Activated naive CD8-positive, alpha-beta T cell treated with anti-CD3 and anti-CD28 coated beads, Interleukin-2, amount 50 U/mL, for 16 hours (primary cell): ENCODE measurements at regions not wholly inside any gene's neighbourhood (a gene's known extent, or its start where the extent isn't known, plus 50 kb on each side); places are given as distances from the start of the nearest gene placed in this dataset.
"Not testable (repeated sequence)": the region's sequence is repeated elsewhere in the genome, so short reads cannot be mapped to it uniquely, and the experiment has no call there.

Experiments used
- DNase-seq: peaks from one replicate; pipeline ENCODE4 v3.0.0-alpha.2; 2020; ENCODE audit warnings: low read depth, low spot score

DNA sequence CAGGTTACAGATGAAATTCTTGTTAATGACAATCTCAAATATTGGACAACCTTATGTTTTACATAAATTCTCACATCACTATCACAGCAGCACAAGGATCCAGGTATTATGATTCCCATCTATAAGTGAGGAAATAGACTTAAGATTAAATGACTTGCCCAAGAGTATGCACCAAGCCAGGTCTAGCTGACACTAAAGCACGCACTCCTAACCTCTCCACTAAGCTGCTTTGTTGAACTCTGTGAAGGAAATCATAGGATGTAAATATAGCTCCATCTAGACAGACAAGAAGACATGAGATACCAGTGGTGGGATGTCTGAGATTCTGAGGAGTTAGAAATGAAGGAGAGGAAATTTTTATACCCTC lies 87.9 kb downstream of the PHLDA1 start:
- DNase-seq: no peak

DNA sequence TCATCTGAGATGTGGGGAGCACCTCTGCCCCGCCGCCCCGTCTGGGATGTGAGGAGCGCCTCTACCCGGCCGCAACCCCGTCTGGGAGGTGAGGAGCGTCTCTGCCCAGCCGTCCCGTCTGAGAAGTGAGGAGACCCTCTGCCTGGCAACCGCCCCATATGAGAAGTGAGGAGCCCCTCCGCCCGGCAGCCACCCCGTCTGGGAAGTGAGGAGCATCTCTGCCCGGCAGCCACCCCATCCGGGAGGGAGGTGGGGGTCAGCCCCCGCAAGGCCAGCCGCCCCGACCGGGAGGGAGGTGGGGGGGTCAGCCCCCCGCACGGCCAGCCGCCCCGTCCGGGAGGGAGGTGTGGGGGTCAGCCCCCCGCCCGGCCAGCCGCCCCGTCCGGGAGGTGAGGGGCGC lies 89.9 kb downstream of the PHLDA1 start:
- DNase-seq: not testable (repeated sequence)

DNA sequence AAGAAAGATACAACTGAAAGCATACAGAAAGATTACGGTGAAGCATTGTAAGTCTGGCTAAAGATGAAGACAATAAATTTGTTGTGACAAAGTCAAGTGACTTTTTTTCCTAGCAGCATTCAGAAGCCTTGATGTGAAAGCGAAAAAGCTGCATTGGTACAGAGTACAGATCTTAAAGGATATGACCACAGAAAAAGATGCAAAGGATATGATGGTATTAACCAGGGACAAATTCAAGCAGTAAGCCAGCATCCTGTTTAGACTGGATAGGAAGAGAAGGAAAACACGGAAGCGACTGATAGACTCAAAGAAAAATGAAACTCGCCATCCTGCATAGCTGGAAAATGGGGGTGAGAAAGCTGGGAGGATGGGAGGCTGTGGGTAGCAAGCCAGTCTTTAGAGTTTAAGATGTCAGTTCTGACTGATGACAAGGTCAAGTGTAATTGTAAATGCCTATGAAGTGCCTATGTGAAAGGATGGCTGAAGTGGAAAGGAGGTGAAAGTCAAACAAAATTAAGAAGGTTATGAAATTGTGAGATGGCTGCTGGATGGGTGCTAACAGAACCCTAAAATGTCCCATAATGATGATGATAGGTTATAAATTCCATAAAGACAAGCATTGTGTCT lies 92.4 kb downstream of the PHLDA1 start:
- DNase-seq: no peak

DNA sequence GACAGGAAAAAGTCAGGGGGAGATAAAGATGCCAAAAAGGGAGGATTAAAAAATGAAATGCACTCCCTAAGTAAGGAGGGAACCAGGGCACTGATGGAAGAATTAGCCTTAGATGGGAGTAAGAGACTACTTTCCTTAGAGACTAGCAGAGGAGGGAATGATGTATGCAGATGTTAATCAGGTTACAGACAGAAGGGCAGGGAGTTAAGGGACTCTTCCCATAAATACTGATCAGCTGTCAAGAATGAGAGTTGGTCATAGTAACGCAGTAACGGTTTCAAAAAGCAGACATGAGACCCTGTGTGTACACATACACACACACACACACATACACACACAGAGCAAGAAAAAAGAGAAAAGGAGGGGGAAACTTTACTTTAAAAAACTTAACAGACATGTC lies 93.4 kb downstream of the PHLDA1 start:
- no peak for DNase-seq

DNA sequence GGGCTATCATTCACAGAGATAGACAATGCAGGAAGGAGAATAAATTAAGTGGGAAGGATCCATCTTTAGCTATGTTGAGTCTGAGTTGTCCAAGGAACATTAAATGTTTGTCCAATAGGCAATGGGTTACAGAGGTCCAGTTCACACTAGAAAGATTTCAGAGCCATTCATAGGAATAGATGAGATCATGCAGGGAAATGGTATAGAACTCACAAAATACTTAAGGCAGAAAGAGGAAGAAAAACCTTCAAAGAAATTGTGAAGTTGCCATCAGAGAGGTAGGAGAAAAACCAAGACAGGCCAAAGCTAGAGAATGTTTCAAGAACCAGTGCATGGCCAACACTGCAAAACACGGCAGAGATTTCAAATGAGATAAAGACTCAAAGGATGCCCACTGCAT lies 94.1 kb downstream of the PHLDA1 start:
- no peak for DNase-seq

DNA sequence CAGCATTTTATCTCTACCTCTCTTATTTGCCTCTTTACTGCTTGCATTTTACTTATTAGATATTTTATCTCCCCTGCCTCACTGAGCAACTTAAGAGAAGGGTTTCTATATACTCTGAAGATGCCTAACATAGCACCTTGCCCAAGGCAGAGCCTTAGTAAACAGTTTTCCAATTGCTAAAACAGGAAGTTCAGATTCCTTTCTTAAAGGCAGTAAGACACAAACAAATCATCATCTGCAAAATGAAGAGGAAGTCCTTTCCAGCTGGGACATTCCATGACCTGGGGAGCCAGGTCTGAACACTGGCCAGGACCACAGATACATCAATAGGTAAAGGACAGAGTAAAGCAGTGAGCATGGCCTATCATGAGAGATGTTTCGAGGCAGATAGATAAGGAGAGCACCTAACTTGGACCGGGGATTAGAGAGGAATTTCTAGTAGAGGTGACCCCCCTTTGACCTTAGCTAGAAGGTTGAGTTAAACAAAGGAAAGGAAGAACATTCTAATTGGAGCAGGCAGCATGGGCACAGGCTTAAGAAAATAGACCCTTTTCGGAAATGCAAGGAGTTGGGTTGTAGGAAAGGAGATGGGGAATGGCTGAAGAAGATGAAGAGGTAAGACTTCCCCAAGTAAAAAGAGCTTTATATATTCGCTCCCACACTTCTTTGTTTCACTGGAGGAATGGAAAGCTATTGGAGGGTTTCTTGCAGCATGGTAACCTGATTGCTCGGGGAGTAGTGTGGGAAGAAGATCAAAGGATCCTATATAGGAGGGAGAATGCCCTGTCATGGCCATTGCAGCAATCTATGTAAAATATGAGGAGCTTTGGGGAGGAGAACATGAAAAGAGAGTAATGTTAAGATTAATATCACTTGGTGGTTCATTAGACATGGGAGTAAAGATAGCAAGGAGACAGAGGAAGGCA lies 94.8 kb downstream of the PHLDA1 start:
- DNase-seq: no peak

DNA sequence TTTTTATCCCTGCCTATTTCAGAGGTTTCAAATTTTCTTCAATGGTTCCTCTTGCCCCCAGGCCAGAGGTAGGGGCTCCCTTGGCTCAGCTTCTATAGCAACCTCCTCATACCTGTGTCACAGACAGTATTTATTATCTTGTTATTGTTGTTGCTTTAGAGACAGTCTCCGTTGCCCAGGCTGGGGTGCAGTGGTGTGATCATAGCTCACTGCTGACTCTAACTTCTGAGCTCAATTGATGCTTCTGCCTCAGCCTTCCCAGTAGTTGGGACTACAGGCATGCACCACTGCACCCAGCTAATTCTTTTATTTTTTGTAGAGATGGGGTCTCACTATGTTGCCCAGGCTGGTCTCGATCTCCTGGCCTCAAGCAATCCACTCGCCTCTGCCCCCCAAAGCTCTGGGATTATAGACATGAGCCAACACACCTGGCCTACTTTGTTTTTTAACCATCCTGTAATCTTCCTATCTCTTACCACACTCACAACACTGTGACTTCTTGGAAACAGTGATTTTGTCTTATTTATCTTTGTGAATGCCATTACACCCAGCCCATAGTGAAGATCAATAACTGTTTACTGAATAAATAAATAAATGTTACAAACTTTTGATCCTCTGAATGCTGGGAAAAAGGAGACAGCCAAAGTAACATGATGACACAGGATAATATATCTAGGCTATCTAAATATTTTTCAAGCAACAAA lies 95.9 kb downstream of the PHLDA1 start:
- no peak for DNase-seq

DNA sequence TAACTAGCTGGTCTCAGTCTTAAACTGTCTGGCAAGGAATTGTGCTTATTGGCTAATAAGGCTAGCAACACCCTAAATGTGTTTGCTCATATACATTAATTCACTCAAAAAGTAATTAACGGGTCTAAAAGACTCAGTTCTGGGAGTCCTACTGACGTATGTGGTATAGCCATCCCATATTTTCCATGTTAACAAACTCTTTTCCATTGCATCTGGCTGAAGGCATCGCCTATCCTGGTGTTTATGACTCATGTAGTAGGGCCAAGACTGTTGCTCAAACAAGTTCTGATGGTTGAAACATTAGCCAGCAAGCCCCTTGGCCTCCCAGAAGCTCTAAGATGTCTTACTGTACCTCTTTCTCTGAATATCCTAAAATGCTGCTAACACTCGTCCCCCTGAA lies 98.5 kb downstream of the PHLDA1 start:
- DNase-seq: no peak

DNA sequence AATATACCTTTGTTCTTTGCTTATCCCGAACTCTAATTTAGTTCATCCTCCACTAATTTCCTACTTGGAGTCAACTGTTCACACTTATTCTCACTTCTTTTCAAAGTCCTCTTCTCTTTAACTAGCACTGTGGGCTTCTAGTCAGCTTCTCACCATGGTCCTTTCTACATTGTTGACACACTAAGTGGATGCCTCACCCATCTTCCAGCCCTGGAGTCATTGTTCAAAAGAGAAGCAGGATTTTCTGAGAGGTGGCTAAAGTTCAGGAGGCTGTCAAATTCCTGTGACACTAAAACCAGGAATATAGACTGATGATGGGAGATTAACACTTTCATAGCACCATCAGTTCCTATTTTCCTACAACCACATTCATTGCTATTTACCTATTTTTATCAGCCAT lies 99.3 kb downstream of the PHLDA1 start:
- no peak for DNase-seq

DNA sequence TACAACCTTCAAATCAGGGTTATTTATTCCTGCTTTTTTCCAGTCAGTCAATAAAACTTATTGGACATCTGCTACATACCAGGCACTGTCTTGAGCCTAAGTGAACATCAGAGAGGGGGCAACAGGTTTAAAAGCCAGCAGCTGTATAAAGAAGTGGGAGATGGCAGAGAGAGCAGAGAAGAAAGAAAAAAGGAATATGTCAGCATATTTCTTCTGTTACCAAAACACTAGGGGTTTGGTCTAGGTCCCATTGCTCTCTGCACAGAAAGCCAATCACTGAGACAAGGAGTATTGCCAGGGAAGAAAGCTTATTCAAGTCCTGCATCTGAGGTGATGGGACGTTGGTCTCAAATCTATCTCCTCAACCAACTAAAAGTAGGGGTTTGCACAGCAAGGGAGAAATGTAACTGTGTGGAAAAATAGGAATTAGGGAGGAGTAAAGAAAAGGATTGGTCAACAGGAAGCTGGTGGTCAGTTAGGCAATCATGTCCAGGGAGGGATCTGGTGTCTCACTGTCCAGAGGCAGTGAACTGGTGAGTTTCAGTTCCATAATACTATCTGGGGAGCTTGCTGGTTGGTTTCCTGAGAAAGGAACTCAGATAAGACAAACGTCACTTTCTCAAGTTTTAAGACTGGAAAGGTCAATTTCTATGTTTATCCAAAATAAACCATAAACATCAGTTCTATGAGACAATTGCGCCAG lies 107.5 kb downstream of the PHLDA1 start:
- no peak for DNase-seq

DNA sequence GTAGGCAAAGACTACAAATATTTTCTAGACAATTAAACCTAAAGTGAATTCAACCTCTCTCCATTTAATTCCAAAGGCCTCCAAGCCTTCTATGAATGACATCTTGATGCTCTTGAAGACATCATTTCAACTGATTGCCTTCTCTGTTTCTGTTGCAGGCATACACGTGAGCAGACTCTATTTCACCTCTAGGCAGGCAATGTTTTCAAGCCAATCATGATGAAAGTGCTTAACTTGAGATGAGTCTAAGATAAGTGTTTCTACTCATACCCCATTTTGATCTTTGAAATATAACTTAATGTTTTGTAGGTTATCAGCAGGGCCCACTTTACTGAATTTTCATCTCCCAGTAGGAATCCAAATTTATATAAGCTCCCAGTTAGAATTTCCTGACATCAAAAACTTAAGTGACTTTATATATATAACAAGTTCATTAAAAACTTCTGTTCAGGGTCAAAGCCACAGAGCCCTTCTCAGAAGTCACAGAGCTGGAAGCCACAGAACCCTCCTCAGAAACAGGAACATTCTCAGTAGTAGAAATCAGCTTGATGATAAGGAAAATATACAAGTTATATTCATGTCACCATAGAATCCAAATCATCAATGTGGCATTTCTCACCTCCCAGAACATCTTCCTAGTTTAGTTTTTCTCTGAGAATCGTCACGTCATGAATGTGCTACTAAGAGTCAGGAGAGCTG lies 108.5 kb downstream of the PHLDA1 start:
- DNase-seq: no peak

DNA sequence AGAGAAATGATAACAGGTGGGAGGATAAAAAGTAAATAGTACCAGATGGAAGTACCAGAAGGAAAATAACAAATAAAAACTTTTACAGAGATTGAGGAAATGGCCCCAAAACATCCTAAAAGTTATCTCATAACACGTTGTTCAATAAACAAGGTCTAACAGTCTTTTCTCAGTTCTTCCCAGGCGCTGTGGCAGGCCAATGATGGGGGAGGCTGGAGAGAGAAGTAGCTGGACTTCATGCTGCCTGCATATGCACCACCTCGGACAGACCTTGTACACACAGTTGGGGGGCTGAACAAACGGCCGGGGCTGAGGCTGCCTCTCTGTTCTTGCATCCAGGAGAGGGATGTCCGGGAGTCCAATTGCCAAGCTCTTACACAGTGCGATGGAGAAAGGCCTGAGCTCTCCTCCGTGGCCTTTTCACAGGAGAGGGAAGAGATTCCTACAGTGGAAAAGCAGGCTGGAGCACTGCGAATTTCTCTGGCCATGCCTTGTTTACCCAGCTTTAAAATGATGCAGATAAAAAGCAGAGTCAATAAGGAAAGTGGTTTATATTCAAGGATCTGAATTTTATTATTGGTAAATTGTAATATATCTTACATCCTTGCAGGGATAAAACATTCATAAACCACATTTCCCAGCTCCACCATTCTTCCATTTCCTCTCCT lies 109.8 kb downstream of the PHLDA1 start:
- no peak for DNase-seq

DNA sequence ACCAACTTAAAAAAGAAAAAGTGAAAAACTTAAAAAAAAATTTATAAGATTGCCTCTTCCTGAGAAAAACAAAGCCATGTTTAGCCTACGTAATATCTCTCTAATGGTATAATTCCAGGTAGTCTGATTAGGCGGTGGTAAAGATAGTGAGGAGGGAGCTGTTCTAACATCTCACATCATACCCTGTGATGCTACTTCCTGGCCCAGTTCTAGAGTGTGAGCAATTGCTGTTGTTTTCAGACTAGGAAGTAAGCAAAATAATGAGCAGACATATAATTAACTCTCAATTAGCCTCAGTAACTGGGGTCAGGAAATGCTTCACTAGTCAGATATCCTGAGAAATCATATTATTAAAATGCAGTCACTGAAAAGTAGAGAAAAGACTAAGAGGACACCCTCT lies 113.9 kb downstream of the PHLDA1 start:
- DNase-seq: no peak

DNA sequence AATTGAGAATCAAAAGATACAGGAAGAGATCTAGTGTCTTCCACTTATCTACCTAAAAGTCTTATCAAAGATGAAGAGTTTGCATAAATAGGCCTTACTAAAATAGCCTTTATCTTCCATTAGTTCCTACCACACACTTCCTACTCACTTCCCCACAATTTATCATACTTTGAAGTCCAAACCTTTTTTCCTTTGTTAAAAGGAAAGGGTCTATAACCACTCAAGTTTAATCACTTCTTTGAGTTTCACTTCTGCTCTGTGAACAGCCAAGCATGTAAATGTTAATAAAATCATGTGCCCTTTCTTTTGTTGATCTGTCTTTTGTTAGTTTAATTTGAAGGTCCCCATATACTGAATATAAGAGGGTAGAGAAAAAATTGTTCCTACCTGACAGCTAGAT lies 114.5 kb downstream of the PHLDA1 start:
- DNase-seq: no peak

DNA sequence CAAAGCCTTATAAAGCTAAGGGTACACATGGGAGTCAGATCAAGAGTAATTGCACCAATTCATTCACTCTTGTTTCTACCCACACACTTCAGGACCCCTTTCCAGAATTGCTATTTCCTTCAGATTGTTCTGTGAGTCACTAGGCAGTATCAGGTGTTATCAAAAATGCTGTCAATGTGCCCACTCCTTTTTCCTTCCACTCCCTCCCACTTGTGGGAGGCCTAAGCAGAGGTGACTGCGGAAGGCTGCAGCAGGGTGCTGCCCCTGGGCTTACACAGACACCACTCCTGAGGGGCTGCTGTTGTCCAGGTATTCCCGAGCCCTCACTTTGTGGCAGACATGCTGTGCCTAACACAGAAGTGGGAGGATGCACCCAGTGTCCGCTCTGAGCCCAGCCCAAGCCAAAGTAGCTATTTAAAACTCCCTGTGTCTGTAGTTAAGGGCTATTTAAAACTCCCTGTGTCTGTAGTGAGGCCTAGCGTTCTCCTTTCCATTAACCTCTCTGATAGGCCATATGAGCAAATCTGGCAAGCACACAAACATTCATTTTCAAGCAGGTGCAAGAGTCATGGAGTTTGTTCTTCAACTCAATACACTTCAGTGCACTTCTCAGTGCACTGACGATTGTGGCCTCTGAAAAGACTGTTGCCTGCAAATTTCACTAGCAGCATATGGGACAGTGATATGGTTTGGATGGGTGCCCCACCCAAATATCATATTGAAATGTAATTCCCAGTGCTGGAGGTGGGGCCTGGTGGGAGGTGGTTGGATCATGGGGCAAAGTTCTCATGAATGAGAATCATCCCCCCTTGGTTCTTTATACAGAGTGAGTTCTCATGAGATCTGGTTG lies 117.8 kb downstream of the PHLDA1 start:
- peak; percentile 13 for DNase-seq

DNA sequence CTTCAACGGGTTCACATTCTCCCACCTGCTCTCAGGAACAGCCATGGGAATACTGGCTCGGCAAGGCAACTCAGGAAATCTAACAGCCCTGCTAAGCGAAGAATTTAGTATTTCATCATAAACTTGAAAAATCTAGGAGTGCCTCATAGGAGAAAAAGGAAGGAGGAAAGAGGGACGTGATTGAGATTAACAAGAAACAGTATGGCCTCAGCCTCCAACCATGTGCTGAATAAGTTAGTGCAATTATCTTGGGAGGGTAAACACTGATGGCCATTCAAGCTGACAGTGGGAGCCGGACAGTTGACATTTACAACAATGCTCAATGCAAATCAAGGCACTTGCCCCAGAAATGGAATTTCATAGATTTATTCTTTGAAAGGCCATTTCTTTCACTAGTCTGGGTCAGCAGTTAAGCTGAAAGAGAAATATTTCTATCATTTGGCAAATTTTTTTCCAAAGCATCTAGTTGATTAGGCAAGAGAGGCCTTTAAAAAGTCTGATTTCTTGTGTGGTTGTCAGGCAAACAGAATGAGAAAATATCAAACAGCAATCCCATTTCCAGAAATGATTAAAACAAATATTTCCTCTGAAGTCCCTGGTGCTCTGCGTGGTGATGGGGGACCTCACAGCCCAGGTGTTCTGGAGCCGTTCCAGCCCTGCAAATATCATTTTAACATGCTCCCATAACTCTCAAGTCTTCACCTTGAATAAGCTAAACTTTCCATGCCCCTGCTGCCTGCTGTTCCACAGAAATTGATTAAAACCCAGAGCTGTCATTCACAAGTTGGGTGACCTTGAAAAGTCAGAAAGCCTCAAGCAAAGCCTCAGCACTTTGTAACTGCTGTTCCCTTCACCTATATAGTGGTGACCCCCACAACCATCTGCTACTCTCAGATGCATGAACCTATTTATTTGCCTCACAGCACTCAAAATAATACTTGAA lies 121.6 kb downstream of the PHLDA1 start:
- no peak for DNase-seq

DNA sequence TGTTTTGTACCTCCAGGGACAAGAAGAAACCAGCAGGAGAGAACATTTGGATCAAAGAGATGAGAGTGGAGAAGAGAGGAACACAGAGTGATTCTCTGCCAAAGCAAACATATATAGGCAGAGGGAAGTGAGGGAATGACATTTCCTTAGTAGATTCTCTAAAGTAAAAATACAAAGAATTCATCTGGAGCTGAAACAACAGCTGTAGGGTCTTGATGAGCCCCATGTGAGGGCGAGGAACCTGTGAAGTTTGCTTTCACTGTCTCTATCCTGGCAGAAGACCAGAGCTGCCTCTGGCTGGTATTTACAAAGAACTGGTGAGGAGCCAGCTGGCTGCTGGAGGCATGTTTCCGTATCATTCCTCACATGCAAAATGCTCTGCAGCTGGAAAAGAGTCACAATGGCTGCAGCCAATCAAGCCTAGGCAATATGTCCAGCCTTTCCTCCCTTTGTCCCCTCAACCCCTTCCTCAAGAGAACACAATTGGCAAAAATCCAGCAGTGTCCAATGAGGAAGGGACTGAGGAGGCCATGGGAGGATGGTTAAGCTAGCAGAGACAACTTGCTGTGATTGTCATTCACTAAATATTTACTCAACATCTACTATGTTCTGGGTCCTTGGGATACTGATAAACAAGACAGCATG lies 122.5 kb downstream of the PHLDA1 start:
- DNase-seq: no peak

DNA sequence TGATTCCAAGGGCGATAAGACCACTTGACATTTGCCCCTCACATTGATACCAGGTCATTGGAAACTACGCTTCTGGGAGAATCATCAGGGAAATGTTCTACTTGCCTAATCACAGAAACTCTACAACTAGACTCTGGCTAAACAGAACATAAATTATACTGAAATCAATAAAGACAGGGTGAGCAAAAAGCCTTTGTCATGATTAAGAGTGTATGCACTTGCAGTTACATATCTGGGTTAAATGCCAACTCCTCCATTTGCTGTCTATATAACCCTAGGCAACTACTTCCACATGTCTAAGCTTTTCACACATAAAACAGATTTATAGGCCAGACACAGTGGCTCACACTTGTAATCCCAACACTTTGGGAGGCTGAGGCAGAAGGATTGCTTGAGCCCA lies 125.7 kb downstream of the PHLDA1 start:
- no peak for DNase-seq
